Peyer's patch (tissue), 4 donors: ENCODE measurements at regions not wholly inside any gene's neighbourhood (a gene's known extent, or its start where the extent isn't known, plus 50 kb on each side); places are given as distances from the start of the nearest gene placed in this dataset.
"Not testable (repeated sequence)": the region's sequence is repeated elsewhere in the genome, so short reads cannot be mapped to it uniquely, and the experiment has no call there.

Experiments
- POLR2A ChIP-seq, 2 donors: fragments of 450-650 bp; IDR thresholded peaks; one replicate each; pipeline ENCODE4 v1.5.1; 2017; ENCODE audit warnings: antibody characterized with exemption in 2 of 2, mild to moderate bottlenecking in 2 of 2, moderate library complexity in 2 of 2
- TF ChIP-seq, protein P1 (sequence below), 6 experiments: fragments of 450-650 bp in 4 of 6; fragments of 200-600 bp in 2 of 6; sonication (generic) in 1 of 6; IDR thresholded peaks; one replicate each; pipeline ENCODE4 v1.5.1; 2017 to 2019; ENCODE audit warnings: antibody characterized with exemption in 6 of 6, mild to moderate bottlenecking in 3 of 6, moderate library complexity in 1 of 6

- TF ChIP-seq, protein P1, sequence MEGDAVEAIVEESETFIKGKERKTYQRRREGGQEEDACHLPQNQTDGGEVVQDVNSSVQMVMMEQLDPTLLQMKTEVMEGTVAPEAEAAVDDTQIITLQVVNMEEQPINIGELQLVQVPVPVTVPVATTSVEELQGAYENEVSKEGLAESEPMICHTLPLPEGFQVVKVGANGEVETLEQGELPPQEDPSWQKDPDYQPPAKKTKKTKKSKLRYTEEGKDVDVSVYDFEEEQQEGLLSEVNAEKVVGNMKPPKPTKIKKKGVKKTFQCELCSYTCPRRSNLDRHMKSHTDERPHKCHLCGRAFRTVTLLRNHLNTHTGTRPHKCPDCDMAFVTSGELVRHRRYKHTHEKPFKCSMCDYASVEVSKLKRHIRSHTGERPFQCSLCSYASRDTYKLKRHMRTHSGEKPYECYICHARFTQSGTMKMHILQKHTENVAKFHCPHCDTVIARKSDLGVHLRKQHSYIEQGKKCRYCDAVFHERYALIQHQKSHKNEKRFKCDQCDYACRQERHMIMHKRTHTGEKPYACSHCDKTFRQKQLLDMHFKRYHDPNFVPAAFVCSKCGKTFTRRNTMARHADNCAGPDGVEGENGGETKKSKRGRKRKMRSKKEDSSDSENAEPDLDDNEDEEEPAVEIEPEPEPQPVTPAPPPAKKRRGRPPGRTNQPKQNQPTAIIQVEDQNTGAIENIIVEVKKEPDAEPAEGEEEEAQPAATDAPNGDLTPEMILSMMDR (IDR thresholded peaks at IDR 0.05): not testable (repeated sequence)
- not testable (repeated sequence) for TF ChIP-seq POLR2A (IDR thresholded peaks at IDR 0.05)
Observed at GRCh38 chr7:116373229-116373628, 126.3 kb upstream of the CAV2 start.
